Fibroblast of upper back skin (primary cell): ENCODE measurements at regions not wholly inside any gene's neighbourhood (a gene's known extent, or its start where the extent isn't known, plus 50 kb on each side); places are given as distances from the start of the nearest gene placed in this dataset.

Experiments
- DNase-seq: peaks from one replicate; pipeline ENCODE4 v3.0.0-alpha.2; 2013

DNA sequence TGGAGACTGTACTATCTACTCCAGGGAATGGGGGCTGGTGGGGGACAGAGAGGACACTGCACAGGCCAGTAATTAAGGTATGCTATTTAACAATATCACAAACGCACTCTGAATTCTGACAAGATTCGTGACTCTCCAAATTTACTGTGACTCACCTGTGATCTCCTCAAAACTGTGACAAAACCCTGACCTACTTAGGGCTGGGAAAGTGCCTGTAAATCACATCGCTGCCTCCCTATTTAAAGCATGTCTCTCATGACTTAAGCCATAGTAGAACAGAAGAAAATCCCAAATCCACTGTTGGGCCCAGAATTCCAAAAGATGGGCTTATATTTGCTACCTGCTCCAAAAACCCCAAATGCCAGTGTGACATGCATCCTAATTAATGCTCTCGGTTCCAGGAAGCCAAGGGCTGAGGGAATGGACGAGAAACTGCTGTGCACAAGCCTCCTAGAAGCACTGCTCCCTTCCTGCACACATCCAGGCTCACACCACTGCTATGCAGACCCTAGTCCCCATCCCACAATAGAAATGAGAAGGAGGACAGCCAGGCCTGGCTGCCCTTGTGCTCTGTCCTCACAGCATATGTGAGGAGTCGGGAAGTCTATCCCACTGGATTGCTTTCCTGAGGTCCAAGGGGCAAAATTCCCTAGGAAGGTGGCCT lies 187.7 kb upstream of the CHRNA7 start:
- no peak for DNase-seq

DNA sequence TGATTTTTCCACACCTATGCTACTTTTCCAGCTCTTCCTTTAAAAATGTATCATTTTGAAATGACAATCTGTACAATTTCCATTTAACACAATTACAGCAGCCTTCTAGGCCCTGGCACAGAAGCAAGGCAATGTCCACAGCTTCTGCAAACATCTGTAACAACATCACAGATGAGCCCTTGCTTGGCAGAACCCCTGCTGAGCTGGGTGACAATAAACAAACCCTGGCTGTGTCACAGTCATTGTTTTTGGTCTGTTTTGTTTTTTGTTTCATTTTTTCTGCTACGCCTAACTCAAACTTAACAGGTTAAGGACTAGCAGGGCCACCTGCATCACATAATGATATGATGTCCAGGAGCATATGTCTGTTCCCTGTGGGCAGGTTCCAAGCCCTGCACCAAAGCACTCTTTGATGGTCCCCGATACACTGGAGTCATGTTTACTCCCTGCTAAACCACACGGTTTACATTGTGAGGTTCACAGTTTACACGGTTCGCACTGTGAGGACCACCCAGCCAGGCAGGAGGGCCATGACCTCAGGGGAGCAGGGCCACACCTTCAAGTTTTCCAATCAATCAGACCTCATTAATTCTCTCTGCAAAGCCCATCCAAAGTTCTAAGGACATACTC lies 186.8 kb upstream of the CHRNA7 start:
- no peak for DNase-seq

DNA sequence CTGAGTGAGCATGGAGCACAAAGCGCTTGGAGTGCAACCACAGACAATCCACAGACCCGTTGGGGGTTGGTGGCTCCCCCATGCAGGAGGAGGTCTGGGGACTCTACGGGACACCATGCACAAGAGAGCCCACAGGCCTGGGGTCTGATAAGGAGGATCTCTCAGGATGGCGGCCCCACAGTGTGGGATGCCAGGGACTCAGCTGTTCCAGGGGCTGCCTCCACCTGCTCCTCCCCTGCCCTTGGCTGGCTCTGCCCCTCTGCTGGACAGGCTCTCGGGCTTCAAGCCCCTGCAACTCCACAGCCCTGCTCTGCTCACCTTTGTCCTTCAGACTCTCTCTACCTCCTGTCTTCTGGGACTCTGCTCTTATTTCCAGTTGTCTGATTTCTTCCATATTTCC lies 184.5 kb upstream of the CHRNA7 start:
- DNase-seq = no peak

DNA sequence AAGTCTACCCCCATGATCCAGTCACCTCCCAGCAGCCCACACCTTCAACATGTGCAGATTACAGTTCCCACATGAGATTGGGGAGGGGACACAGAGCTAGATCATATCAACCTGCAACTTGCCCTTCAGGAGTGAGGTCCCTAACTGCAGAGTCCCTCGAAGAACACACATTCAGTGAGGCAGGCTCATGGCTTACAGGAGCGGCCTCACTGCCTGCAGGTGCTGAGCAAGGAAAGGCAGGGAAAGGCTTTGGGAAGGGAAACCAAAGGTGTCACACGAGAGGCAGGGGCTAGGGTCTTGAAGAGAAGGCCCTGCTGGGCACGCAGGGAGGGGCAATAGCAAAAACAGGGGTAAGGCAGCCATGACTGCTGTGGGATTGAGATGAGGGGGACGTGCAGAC lies 182.4 kb upstream of the CHRNA7 start:
- no peak for DNase-seq

DNA sequence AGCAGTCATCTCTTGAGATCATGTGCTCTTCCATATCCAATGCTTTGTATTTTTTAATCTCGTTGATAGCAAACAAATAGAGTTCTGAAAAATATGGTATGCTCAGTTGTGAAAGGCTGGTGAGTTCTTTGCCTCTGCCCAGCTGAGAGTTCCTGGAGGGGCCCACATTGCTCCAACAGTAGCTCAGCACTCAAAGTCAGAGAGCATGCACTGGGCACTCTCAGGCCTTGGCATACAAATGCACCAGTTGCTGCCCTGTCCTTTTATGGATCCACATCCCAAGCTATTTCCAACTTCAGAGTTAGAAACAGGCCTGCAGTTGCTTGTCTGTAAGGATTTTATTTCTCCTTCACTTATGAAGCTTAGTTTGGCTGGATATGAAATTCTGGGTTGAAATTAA lies 181.7 kb upstream of the CHRNA7 start:
- DNase-seq = no peak

DNA sequence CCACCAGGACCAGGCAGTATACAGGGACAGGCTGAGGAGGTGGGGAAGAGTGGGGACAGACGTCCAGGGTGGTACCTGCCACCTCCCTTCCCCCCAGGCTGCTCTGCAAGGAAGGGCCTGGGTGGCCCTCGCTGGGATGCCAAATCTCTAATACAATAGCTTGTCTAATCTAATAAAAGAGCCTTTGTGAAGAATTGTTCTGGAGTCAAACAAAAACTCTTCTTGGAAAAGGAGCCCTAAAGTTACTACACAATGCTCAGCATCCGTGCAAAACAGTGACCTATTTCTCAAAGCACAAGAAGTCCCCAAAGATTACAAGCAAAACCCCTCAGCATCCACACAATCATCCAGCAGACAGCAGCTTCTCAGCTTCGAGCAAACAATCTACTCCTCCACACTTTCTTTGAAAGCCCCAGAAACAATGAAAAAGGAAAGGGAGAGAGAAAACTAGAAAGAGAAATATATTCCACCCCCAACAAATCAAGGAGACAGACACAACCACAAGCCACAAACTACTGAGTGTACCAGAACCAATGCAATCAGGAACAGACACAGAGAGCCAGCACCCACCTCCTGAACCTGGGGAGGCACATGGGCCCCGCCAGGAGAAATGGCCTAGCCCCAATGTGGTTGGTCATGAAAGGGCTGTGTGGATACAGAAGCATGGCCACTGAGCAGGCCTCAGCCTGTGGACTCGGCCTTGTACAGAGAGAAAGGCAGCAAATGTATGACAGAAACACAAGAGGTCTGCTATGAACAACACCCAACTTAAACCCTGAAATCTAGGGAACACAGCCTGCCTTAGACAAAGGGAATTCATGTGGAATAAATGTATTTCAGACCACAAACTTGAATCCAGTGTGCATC lies 177.1 kb upstream of the CHRNA7 start:
- DNase-seq = no peak

DNA sequence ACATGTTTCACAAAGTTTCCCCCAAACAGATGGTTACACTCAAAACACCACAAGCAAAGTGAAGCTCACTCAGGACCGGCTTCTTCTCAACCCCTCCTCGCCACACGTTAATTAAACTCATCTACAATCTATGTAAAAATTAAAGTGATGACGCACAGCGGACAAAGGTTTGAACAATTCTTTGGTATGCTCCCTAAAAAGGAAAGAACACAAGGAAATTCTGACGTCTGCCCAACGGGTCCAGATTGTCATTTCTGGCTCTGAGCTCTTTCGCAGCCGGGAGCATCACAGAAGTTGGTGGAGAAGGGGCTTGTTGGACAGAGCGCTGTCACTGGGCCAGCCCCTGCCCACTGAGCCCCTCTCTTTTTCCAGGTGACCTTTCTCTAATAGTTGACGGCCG lies 173.7 kb upstream of the CHRNA7 start:
- DNase-seq = no peak

DNA sequence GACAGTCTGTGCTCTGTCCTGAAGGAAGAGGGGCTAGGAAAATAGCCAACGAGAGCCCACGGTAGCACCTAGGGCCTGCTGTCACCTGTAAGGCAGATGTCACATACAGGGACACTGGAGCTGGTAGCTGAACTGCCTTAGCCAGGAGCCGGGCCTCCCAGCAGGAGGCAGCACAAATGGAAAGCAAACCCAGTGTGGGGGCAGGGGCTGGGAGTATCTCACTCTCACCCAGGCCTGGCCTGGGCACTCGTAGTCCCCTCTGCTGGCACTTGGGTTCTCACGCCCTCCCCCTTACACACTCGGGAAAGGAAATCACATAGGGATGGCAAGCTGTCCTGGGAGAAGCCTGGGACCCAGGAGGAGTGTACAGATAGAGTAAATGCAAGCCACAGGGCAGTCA lies 173.1 kb upstream of the CHRNA7 start:
- no peak for DNase-seq

DNA sequence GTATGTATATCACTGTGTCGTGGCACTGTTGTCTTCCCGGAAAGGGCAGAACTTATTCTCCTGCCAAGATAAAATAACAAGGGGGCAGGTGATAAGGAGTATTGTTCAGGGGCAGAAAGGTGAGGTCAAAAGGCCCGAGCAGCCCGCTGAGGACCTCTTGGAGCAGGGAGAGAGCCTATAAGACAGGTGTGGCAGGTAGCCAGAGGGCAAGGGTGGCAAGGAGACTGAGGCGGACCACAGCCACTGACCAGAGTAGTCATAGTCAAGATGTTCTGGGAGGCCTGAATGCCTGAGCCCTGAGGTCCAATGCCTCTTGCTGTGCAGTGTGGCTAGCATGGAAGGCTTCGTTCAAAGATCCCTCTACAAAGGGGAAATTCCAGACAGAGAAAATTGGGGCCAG lies 172.3 kb upstream of the CHRNA7 start:
- no peak for DNase-seq

DNA sequence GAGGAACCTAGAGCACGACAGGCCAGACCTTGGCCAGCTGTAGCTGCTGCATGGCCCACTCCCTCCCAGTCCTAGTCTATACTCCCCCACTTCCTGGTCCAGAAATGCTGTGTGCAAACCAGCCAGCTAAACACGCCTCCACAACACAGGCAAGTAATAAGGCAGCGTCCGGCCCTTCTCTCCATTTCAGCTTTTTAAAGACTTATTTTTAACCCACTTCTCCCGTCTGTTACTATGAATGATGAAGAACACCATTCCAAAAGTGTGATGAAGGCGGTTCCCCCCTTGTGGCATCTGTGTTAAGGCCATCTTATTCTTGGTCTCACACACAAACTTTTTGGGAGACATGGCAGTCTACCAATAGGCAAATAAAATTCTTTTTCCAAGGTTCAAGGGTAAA lies 164.1 kb upstream of the CHRNA7 start:
- DNase-seq = no peak

DNA sequence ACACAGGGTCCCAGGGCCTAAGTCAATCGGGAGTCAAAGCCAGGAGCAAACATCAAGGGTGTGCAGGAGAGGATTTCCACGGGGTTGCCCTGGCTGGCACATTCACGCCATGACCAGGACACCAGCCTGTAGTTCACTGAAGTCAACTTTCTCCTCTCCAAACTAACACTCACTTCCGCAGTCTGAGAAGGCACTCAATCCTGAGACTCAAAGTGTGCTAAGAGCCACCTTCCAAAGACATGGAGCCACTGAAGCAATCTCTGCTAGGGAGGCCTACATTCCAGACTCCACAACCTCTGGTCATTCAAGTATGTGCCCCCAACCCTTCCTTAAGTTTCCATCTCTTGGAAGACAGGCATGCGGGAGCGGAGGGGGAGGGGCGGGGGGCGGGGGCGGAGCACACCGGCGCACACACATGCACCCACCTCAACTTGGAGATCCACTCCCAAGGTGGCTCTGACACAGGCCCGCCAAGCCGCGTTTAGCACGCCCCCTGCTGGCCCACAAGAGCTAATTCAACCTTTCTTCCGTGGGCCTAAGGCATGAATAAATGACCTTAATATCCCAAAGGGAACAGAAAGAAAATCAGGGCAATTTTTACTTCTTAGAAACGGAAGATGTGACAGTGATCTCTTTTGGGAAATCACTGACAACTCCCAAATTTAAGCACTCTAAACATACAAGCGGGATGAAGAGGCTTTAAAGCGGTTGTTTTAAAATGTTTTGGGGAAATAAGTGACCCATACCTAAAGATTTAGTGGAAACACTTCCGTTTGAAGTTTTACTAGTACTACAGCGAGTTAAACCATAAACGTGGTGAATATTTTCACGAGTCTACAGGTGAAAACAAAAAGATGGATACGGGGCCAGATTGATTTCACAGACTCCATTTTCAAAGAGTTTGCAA lies 162.5 kb upstream of the CHRNA7 start:
- peak; percentile 26 for DNase-seq

DNA sequence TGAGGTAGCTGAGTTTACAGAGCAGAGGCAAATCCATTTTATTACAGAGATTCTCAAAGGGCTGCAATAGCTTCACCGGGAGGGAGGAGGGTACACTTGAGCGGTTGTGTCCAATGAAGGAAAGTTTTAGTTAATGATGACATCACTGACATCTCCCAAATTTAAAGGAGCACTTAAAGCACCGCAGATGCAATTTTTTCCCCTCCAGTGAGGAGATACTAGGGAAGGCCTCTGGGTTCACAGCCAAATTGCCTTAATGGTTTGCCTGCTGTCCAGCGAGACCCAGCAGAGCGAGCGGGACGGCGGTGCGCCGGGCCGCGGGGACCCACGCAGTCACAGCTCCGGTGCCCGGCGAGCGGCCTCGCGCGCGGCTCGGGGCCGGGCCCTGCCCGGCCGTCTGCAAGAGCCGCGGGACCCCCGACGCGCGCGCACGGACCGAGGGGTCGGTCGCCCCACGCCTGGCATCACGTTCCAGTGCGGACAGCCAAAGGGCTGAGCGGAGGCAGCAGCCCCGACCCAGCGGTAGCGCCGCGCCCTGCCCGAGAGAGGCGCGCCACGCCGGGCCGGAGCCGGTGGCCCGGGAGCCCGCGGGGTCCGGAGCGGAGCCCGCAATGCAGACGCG lies 160.5 kb upstream of the CHRNA7 start:
- DNase-seq = no peak

DNA sequence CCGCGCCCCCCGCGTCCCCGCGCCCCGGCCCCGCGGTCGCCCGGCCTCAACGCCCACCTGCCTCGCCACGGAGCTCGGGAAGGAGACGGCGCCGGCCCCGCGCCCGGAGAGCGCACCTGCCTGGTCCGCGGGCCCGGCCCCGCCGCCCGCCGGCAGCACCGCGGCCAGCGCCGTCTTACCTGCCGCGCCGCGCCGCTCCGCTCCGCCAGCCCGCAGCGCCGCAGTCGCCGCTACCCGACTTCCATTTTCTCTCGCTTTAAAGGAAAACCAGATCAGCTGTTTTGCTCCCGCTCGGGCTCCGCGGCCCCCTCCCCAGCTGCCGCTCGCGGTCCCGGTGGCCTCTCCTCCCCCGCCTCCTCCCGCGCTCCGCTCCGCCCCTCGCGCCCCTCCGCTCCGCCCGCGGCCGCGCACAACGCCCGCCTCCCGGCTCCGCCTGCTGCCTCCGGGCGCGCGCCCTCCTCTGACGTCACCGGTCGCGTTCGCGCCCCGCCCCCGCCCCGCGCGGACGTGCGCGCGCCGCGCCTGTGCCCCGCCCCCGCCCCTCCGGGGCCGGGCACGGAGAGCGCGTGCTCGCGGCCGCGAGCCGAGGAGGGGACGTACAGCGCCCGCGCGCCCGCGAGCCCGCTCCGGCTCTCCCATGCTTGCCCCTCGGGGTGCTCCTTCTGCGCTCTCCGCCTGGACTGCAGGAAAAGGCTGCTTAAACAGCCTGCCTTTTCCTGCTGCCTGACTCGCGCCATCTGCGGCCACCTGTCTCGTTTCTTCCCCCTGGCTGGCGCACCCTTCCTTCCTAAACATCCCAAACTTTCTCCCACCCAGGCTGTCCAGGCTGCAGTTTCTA lies 159.8 kb upstream of the CHRNA7 start, which contains the start of gene OTUD7A:
OTUD7A (minus strand) TSS at position 346 of the 838 bp plus-strand sequence.
- peak; percentile 70 for DNase-seq

DNA sequence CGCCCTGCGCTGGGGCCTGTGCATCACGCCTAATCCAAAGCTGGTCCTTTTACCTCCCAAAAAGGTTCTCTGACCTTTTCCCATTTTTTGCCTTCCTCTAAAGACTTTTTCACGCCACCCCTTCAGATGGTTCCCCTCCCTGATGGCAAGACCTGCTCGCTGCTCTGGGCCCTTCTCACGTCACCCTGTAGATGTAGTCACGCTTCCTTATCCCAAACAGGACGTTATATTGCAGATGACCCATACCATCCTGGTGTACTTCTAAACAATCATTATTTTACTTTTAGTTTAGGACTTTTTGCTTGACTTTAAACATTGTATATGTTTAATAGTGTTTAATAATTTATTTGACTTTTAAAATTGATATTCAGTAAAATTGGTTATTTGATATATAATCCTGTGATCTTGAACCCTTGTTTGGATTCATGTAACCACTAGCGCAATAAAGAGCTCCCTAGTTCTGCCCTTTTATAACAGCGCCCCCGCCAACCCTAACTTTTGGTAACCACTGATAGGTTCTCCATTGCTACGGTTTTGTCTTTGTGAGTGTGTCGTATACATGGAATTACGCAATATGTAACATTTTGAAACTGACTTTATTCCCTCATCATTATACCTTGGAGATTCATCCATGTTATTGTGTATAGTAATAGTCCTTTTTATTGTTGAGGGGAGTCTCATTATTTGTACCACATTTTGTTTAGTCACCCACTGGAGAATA lies 159.0 kb upstream of the CHRNA7 start:
- no peak for DNase-seq

DNA sequence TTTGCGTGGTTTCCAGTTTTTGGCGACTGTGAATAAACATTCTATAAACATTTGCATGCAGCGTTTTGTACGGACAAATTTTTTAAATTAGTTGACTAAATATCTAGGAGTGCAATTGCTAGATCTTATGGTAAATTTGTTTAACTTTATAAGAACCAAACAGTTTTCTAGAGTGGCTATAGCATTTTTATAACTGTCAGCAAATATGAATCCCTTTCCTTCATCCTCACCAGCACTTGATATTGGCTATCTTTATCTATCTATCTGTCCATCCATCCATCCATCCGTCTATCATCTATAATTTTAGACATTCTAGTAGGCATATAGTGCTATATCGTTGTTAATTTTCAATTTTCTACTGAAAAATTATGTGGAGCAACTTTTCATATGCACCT lies 158.4 kb upstream of the CHRNA7 start:
- no peak for DNase-seq

DNA sequence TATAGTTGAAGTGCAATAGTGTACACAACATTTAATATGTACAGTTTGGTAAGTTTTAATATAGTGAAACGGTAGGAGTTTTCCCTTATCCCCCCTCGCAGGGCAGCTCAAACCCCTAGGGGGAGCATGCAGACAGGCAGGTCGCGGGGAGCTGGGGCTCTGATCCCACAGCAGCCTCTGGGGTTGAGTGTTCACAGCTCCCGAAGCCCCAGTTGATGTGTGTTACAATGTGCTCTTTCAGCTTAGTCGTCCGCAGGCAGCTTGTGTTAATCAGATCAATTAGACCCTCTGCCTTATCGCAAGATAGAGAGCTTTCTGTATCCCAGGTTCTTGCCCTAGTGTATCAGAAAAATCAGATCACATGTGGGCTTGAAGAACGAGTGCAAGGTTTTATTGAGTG lies 143.1 kb upstream of the CHRNA7 start:
- no peak for DNase-seq

DNA sequence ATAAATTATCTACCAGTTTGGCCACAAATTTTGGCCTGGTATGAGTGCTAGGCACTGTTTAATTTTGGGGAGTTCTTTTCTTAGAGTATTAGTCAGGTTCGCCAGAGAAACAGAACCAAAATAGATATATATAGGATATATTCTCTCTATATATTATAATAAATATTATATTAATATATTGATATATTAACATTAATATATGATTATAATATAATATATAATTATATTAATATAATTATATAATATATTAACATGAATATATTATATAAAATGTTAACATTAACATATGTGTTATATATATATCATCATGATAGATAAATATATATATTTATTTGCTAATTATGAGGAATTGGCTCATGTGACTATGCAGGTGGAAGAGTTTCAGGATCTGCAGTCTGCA lies 137.8 kb upstream of the CHRNA7 start:
- no peak for DNase-seq

DNA sequence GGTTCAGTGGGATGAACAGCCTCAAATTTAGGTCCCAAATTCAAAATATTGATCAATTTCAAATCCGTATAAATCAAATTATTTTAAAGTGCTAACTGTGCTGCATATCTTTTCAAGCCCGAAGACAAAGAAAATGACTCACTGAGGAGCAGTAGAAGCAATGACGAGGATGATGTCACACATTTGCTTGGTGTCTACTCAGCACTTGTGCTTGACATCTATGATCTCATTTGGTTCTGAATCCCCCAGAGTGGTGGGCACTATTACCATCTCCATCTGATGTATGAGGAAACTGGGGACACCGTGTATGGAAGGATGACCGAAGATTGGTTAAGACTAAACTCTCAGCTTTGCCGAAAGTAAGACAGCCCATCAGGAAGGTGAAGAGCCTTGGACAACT lies 136.5 kb upstream of the CHRNA7 start:
- DNase-seq = no peak

DNA sequence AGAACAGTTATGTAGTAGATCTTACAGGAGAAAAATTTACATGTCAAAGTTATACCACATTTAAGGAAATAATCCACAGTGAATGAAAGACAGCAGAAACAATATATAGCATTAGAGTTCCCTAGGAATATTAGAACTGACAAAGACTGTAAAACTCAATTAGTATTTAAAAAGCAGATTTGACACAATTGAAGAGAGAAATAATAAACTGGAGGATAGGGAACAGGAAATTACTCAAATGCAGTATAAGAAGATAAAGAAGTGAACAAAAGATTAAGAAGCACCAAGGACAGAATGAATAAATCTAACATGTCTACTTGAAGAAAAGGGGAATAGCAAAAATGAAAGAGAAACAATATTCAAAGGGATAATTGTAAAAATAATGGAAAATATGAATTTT lies 132.6 kb upstream of the CHRNA7 start:
- DNase-seq = no peak

DNA sequence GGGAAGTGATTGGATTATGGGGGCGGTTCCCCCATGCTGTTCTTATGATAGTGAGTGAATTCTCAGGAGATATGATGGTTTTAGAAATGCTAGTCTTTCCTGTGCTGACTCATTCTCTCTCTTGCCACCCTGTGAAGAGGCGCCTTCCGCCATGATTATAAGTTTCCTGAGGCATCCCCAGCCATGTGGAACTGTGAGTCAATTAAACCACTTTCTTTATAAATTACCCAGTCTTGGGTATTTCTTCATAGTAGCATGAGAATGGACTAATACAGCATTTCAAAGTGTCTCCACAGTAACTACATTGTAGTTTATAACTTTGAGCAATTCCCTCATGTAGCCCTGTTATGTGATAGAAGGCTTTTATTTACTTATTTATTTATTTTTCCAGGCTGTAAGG lies 128.8 kb upstream of the CHRNA7 start:
- no peak for DNase-seq

DNA sequence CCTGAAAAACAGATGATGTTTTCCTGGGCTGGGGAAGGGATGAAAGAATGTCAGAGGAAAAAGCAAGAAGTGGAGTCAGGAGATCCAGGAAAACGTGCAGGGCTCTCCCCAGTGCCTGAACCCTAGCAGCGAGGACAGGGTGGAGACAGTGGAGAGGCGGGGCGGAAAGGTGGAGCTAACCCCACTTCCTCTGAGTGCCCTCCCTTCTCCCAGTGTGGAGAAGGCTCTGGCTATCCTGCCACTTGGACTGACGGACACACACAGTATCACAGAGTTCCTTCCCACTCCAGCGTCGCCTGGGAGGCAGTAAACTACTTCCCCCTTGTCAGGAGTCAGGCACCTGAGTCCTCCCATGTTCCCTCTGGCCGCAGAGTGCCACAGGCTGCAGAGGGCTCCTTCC lies 125.3 kb upstream of the CHRNA7 start:
- DNase-seq = no peak
